Activated naive CD8-positive, alpha-beta T cell (primary cell): ENCODE measurements at regions not wholly inside any gene's neighbourhood (a gene's known extent, or its start where the extent isn't known, plus 50 kb on each side); places are given as distances from the start of the nearest gene placed in this dataset.
"Not testable (repeated sequence)": the region's sequence is repeated elsewhere in the genome, so short reads cannot be mapped to it uniquely, and the experiment has no call there.

Experiments used
- H3K27ac Mint-ChIP-seq: one replicate; pipeline ENCODE4 v1.8.0; 2021; ENCODE audit warnings: mixed read lengths
- H3K27me3 Mint-ChIP-seq: one replicate; pipeline ENCODE4 v1.8.0; 2021; ENCODE audit warnings: mixed read lengths
- H3K36me3 Mint-ChIP-seq: one replicate; pipeline ENCODE4 v1.8.0; 2021; ENCODE audit warnings: mixed read lengths
- H3K4me1 Mint-ChIP-seq: one replicate; pipeline ENCODE4 v1.8.0; 2021; ENCODE audit warnings: low read depth, mixed read lengths
- H3K4me3 Mint-ChIP-seq: one replicate; pipeline ENCODE4 v1.8.0; 2021; ENCODE audit warnings: mild to moderate bottlenecking, mixed read lengths
- H3K9me3 Mint-ChIP-seq: one replicate; pipeline ENCODE4 v1.8.0; 2021; ENCODE audit warnings: low read depth, mixed read lengths

- Mint-ChIP-seq H3K9me3 (no peaks in the 10 kb centered on the region), H3K36me3 (peaks cover 2% of the 10 kb centered on the region), H3K27me3 (no peaks in the 10 kb centered on the region), H3K4me1 (peaks cover 4% of the 10 kb centered on the region), H3K4me3 (no peak overlapping the region), H3K27ac (peak overlapping the region; percentile 52)
Observed at GRCh38 chr10:4902571-4903011, 60.6 kb upstream of the AKR1C1 start.

GRCh38 chr10:4903126-4903525, 60.1 kb upstream of the AKR1C1 start:
- not testable (repeated sequence) for H3K36me3 Mint-ChIP-seq, H3K4me3 Mint-ChIP-seq, H3K4me1 Mint-ChIP-seq, H3K27me3 Mint-ChIP-seq, H3K9me3 Mint-ChIP-seq
- H3K27ac Mint-ChIP-seq = peak overlapping the region; percentile 52

- not testable (repeated sequence) for H3K27me3 Mint-ChIP-seq, H3K4me3 Mint-ChIP-seq, H3K9me3 Mint-ChIP-seq, H3K36me3 Mint-ChIP-seq, H3K27ac Mint-ChIP-seq, H3K4me1 Mint-ChIP-seq
Observed at GRCh38 chr10:4903675-4904074, 59.5 kb upstream of the AKR1C1 start.

GRCh38 chr10:4909118-4909517, 54.1 kb upstream of the AKR1C1 start:
- Mint-ChIP-seq H3K4me3 (no peak overlapping the region), H3K27ac (no peak overlapping the region), H3K27me3 (no peaks in the 10 kb centered on the region), H3K4me1 (no peaks in the 10 kb centered on the region), H3K36me3 (peaks cover 6% of the 10 kb centered on the region), H3K9me3 (no peaks in the 10 kb centered on the region)
